H1 (cell line): ENCODE measurements at regions not wholly inside any gene's neighbourhood (a gene's known extent, or its start where the extent isn't known, plus 50 kb on each side); places are given as distances from the start of the nearest gene placed in this dataset.

Source experiments
- CTCF ChIA-PET: fragments of 300-600 bp; sonication (Branson Sonifier 250); formaldehyde crosslinking; loops from one replicate; lab custom pipeline; 2021; ENCODE audit not compliant: partially characterized antibody; lab: Charles Lee
- POLR2A ChIA-PET: fragments of 300-600 bp; sonication (Branson Sonifier 250); formaldehyde crosslinking; loops from one replicate; lab custom pipeline; 2021; ENCODE audit warnings: inconsistent platforms; ENCODE audit not compliant: partially characterized antibody; lab: Charles Lee
- DNase-seq, 2 experiments: peaks; one replicate each; pipeline versions ENCODE4 v3.0.0 to v3.0.0-alpha.2; 2010 to 2022; ENCODE audit warnings: low spot score in 2 of 2, low read depth in 1 of 2, mixed read lengths in 1 of 2
- FAIRE-seq: peaks from 2 replicates; lab custom pipeline; 2011; peaks lifted over from hg19 to GRCh38; lab: Jason Lieb, UNC
- H2AFZ ChIP-seq: 2 replicates; pipeline ENCODE4 v1.8.1; 2012; ENCODE audit warnings: low read length, inconsistent platforms
- H2AK5ac ChIP-seq: 2 replicates; pipeline ENCODE4 v1.6.1; 2013; ENCODE audit warnings: low read depth, low read length
- H2BK120ac ChIP-seq: replicated peaks from 2 replicates; pipeline ENCODE3; 2013; ENCODE audit warnings: low read depth, low read length, inconsistent platforms
- H2BK12ac ChIP-seq: 2 replicates; pipeline ENCODE4 v1.6.1; 2013; ENCODE audit warnings: low read depth, low read length
- H2BK15ac ChIP-seq: 2 replicates; pipeline ENCODE4 v1.6.1; 2013; ENCODE audit warnings: low read length
- H2BK20ac ChIP-seq: 2 replicates; pipeline ENCODE4 v1.6.1; 2013; ENCODE audit warnings: low read length
- H2BK5ac ChIP-seq: 2 replicates; pipeline ENCODE4 v1.6.1; 2013; ENCODE audit warnings: low read depth, low read length
- H3K14ac ChIP-seq: 2 replicates; pipeline ENCODE4 v1.6.1; 2013; ENCODE audit warnings: inconsistent platforms; ENCODE audit not compliant: insufficient read length
- H3K18ac ChIP-seq: 2 replicates; pipeline ENCODE4 v1.6.1; 2013; ENCODE audit warnings: low read length; ENCODE audit errors: extremely low read depth
- H3K23ac ChIP-seq: 2 replicates; pipeline ENCODE4 v1.6.1; 2013; ENCODE audit warnings: inconsistent platforms; ENCODE audit not compliant: insufficient read length
- H3K23me2 ChIP-seq: 2 replicates; pipeline ENCODE4 v1.6.1; 2013; ENCODE audit warnings: low read depth, low read length
- H3K27ac ChIP-seq: 2 replicates; pipeline ENCODE4 v1.6.1; 2011; ENCODE audit warnings: low read depth, low read length, inconsistent platforms
- H3K27me3 ChIP-seq, 4 experiments: replicated peaks in 1 of 4; 1 replicate in 1 of 4; 2 replicates in 3 of 4; pipeline versions ENCODE4 v1.6.1 to v1.8.1; 2011 to 2013; ENCODE audit warnings: low read length in 3 of 4, mild to moderate bottlenecking in 3 of 4, inconsistent platforms in 2 of 4, mixed read lengths in 2 of 4, moderate library complexity in 1 of 4; ENCODE audit not compliant: control insufficient read depth in 3 of 4, insufficient read depth in 3 of 4; ENCODE audit errors: extremely low read depth in 1 of 4
- H3K36me3 ChIP-seq, 4 experiments: 2 replicates each; pipeline versions ENCODE4 v1.6.1 to v1.8.1; 2011 to 2013; ENCODE audit warnings: mild to moderate bottlenecking in 4 of 4, low read length in 3 of 4, moderate library complexity in 2 of 4, control low read depth in 1 of 4, inconsistent platforms in 1 of 4; ENCODE audit not compliant: insufficient read depth in 4 of 4, control insufficient read depth in 2 of 4
- H3K4ac ChIP-seq: replicated peaks from 2 replicates; pipeline ENCODE3; 2013; ENCODE audit warnings: low read length, low read depth, mixed read lengths, inconsistent platforms; ENCODE audit not compliant: insufficient read length
- H3K4me1 ChIP-seq, 4 experiments: replicated peaks in 1 of 4; 1 replicate in 1 of 4; 2 replicates in 3 of 4; pipeline versions ENCODE4 v1.6.1 to v1.8.1; 2011 to 2013; ENCODE audit warnings: low read length in 3 of 4, inconsistent platforms in 2 of 4, mixed read lengths in 1 of 4; ENCODE audit not compliant: insufficient read depth in 4 of 4, control insufficient read depth in 3 of 4
- H3K4me2 ChIP-seq, 2 experiments: 2 replicates each; pipeline versions ENCODE4 v1.6.1 to v1.8.1; 2011 to 2013; ENCODE audit warnings: low read depth in 2 of 2, low read length in 2 of 2, control low read depth in 1 of 2, inconsistent platforms in 1 of 2, mild to moderate bottlenecking in 1 of 2; ENCODE audit not compliant: insufficient read depth in 1 of 2
- H3K4me3 ChIP-seq, 4 experiments: fragments of 200-600, 300-600 bp in 1 of 4; sonication (generic), shearing (Covaris generic), sonication (Bioruptor Twin) in 1 of 4; 2 replicates each; pipeline versions ENCODE4 v1.5.1 to v1.8.1; 2011 to 2016; ENCODE audit warnings: low read length in 4 of 4, low read depth in 3 of 4, control low read depth in 2 of 4, inconsistent platforms in 2 of 4, mild to moderate bottlenecking in 2 of 4, mixed read lengths in 1 of 4, moderate library complexity in 1 of 4; ENCODE audit not compliant: insufficient read depth in 2 of 4; ENCODE audit errors: extremely low read depth in 1 of 4
- H3K56ac ChIP-seq: replicated peaks from 2 replicates; pipeline ENCODE3; 2013; ENCODE audit warnings: low read depth, mild to moderate bottlenecking, mixed read lengths, low read length, inconsistent platforms; ENCODE audit not compliant: insufficient read length
- H3K79me1 ChIP-seq: 2 replicates; pipeline ENCODE4 v1.6.1; 2013; ENCODE audit warnings: low read depth, low read length, control low read depth
- H3K79me2 ChIP-seq, 2 experiments: 2 replicates each; pipeline versions ENCODE4 v1.6.1 to v1.8.1; 2012 to 2013; ENCODE audit warnings: low read length in 2 of 2, mild to moderate bottlenecking in 2 of 2, inconsistent platforms in 1 of 2; ENCODE audit not compliant: insufficient read depth in 2 of 2, control insufficient read depth in 1 of 2
- H3K9ac ChIP-seq, 4 experiments: replicated peaks in 1 of 4; 1 replicate in 1 of 4; 2 replicates in 3 of 4; pipeline versions ENCODE4 v1.6.1 to v1.8.1; 2011 to 2013; ENCODE audit warnings: low read depth in 3 of 4, low read length in 3 of 4, control low read depth in 2 of 4, mild to moderate bottlenecking in 2 of 4, moderate library complexity in 2 of 4, inconsistent platforms in 1 of 4; ENCODE audit errors: extremely low read depth in 1 of 4
- H3K9me3 ChIP-seq, 2 experiments: 2 replicates each; pipeline versions ENCODE4 v1.6.1 to v1.8.1; 2012 to 2013; ENCODE audit warnings: mild to moderate bottlenecking in 2 of 2, moderate library complexity in 2 of 2, control low read depth in 1 of 2, inconsistent platforms in 1 of 2, low read depth in 1 of 2, low read length in 1 of 2, mixed read lengths in 1 of 2; ENCODE audit not compliant: insufficient read depth in 2 of 2
- H4K20me1 ChIP-seq, 2 experiments: replicated peaks in 1 of 2; 2 replicates each; pipeline versions ENCODE3 to v1.8.1; 2011 to 2013; ENCODE audit warnings: inconsistent platforms in 2 of 2, low read length in 2 of 2, mild to moderate bottlenecking in 1 of 2; ENCODE audit not compliant: insufficient read depth in 2 of 2, control insufficient read depth in 1 of 2
- H4K5ac ChIP-seq: 2 replicates; pipeline ENCODE4 v1.6.1; 2013; ENCODE audit warnings: low read length, low read depth, mixed read lengths, inconsistent platforms; ENCODE audit not compliant: insufficient read length
- H4K8ac ChIP-seq: 2 replicates; pipeline ENCODE4 v1.8.0; 2013; ENCODE audit warnings: mild to moderate bottlenecking, moderate library complexity, low read length, inconsistent platforms; ENCODE audit not compliant: insufficient read depth; ENCODE audit errors: extremely low read depth
- H4K91ac ChIP-seq: replicated peaks from 2 replicates; pipeline ENCODE3; 2013; ENCODE audit warnings: low read length, mixed read lengths, inconsistent platforms; ENCODE audit not compliant: insufficient read length
- ATF3 ChIP-seq: IDR thresholded peaks from 2 replicates; pipeline ENCODE4 v1.6.1; 2011; ENCODE audit warnings: low read depth, mild to moderate bottlenecking, low read length; ENCODE audit not compliant: insufficient read depth
- BCL11A ChIP-seq, 2 experiments: IDR thresholded peaks; one replicate each; pipeline ENCODE4 v1.6.1; 2011; ENCODE audit warnings: low read depth in 2 of 2, low read length in 2 of 2, mild to moderate bottlenecking in 2 of 2
- BRCA1 ChIP-seq: IDR thresholded peaks from 2 replicates; pipeline ENCODE4 v1.6.1; 2012; ENCODE audit warnings: low read depth, low read length, improper control_type of control experiment
- GABPA ChIP-seq: IDR thresholded peaks from 2 replicates; pipeline ENCODE4 v1.6.1; 2011; ENCODE audit warnings: mild to moderate bottlenecking, low read length, moderate library complexity, borderline replicate concordance; ENCODE audit not compliant: insufficient read depth
- HDAC2 ChIP-seq, 2 experiments: fragments of 300-600 bp in 1 of 2; sonication (generic) in 1 of 2; IDR thresholded peaks; 2 replicates each; pipeline ENCODE4 v1.6.1; 2011 to 2012; ENCODE audit warnings: low read depth in 2 of 2, low read length in 2 of 2, mild to moderate bottlenecking in 2 of 2, moderate library complexity in 2 of 2, borderline replicate concordance in 1 of 2, inconsistent platforms in 1 of 2
- NANOG ChIP-seq: IDR thresholded peaks from 2 replicates; pipeline ENCODE4 v1.6.1; 2011; ENCODE audit warnings: low read length, low read depth, mild to moderate bottlenecking, inconsistent platforms; ENCODE audit not compliant: insufficient read depth, poor library complexity, severe bottlenecking
- PHF8 ChIP-seq: fragments of 200-600 bp; sonication (generic); conservative IDR thresholded peaks from 2 replicates; pipeline ENCODE4 v1.7.1; 2012; ENCODE audit warnings: low read depth, mild to moderate bottlenecking, inconsistent platforms, low read length, moderate library complexity
- RXRA ChIP-seq: IDR thresholded peaks from 2 replicates; pipeline ENCODE4 v1.6.1; 2011; ENCODE audit warnings: low read depth, mild to moderate bottlenecking, low read length, moderate library complexity; ENCODE audit not compliant: insufficient read depth
- SIX5 ChIP-seq: IDR thresholded peaks from 2 replicates; pipeline ENCODE4 v1.6.1; 2011; ENCODE audit warnings: mild to moderate bottlenecking, low read depth, low read length
- SP4 ChIP-seq: IDR thresholded peaks from 2 replicates; pipeline ENCODE4 v1.6.1; 2012; ENCODE audit warnings: low read length, inconsistent platforms
- WGBS, 2 experiments: shearing (Covaris generic) in 1 of 2; methylation state at CpG; one replicate each; pipeline versions ENCODE4 v1.1.6 to v1.1.7; 2013 to 2015; ENCODE audit warnings: low lambda C conversion rate in 2 of 2, mixed read lengths in 2 of 2, inconsistent platforms in 1 of 2, low coverage in 1 of 2, missing lambda C conversion rate in 1 of 2; ENCODE audit not compliant: insufficient replicate concordance in 2 of 2, insufficient coverage in 1 of 2, insufficient read length in 1 of 2; ENCODE audit errors: extremely low coverage in 1 of 2, missing lambda C conversion rate in 1 of 2; 5-methylcytosine and 5-hydroxymethylcytosine counted together

- Histone ChIP-seq H3K79me1 (no peaks in the 10 kb centered on the region), H2AK5ac (no peak overlapping the region), H3K27ac (no peak overlapping the region), H2BK120ac (no peak overlapping the region), H3K4me2 (no peak overlapping the region), H3K4me3 (no peak overlapping the region), H4K20me1 (no peaks in the 10 kb centered on the region), H3K79me2 (no peaks in the 10 kb centered on the region), H3K14ac (no peak overlapping the region), H2AFZ (no peak overlapping the region), H3K4me1 (peaks cover 0 to 2% (median 0%) of the 10 kb centered on the region in 4 experiments; a peak in 1 of 7 replicates), H4K5ac (no peak overlapping the region), H3K27me3 (no peaks in the 10 kb centered on the region), H4K91ac (no peak overlapping the region), H2BK15ac (no peak overlapping the region), H3K23ac (no peak overlapping the region), H3K23me2 (no peaks in the 10 kb centered on the region), H3K9ac (no peak overlapping the region), H3K56ac (no peak overlapping the region), H2BK20ac (no peak overlapping the region), H3K4ac (no peak overlapping the region), H2BK5ac (no peak overlapping the region), H3K36me3 (no peaks in the 10 kb centered on the region), H2BK12ac (no peak overlapping the region), H3K9me3 (no peaks in the 10 kb centered on the region), H3K18ac (no peak overlapping the region), H4K8ac (no peak overlapping the region)
- TF ChIP-seq PHF8 (no peak), BCL11A (IDR thresholded peaks at IDR 0.05; ENCODE audit: low read depth in 2 of 2, low read length in 2 of 2) (no peak), RXRA (no peak), HDAC2 (IDR thresholded peaks at IDR 0.05; ENCODE audit: borderline replicate concordance in 1 of 2, low read depth in 2 of 2, low read length in 2 of 2) (no peak), ATF3 (no peak), BRCA1 (no peak), SIX5 (no peak), NANOG (no peak), GABPA (no peak), SP4 (no peak)
- ChIA-PET POLR2A (interaction anchor here (1.0 kb wide), 1 partner anchor 26 kb away, joined by 3 read pairs; no protein-coding TSS in a partner anchor), CTCF (interaction anchor here (0.6 to 1.7 kb wide), 11 partner anchors 15 to 784 kb away, joined by 3 to 8 read pairs (median 4); no protein-coding TSS in a partner anchor)
- FAIRE-seq (no peak), DNase-seq (no peak)
- WGBS, 2 experiments, result 80% methylated on average over 5 of the region's 5 CpGs; no CpG with 5 or more reads in 1 of the 2 experiments
These were observed 258.3 kb upstream of the CAMK1G start for GRCh38 chr1:209324901-209325871.
